GM18873 (cell line): ENCODE measurements at regions not wholly inside any gene's neighbourhood (a gene's known extent, or its start where the extent isn't known, plus 50 kb on each side); places are given as distances from the start of the nearest gene placed in this dataset.

Source experiments
- ATAC-seq: cut with Tn5 transposase; IDR thresholded peaks from one replicate; pipeline ENCODE4 v1.9.1; 2021; ENCODE audit warnings: mild to moderate bottlenecking, moderate library complexity, moderate number of reproducible peaks; ENCODE audit not compliant: unreplicated experiment, low FRiP score

- ATAC-seq: no peak
Observed at GRCh38 chr6:138577151-138577915, 78.0 kb upstream of the NHSL1 start.

GRCh38 chr6:138580040-138580439 lies 80.7 kb upstream of the NHSL1 start:
- no peak for ATAC-seq

- no peak for ATAC-seq
Observed at GRCh38 chr6:138580801-138581200, 81.5 kb upstream of the NHSL1 start.

- ATAC-seq: no peak
Observed at GRCh38 chr6:138582573-138582972, 83.3 kb upstream of the NHSL1 start.

GRCh38 chr6:138586638-138587037 lies 87.3 kb upstream of the NHSL1 start:
- no peak for ATAC-seq

- no peak for ATAC-seq
Observed at GRCh38 chr6:138588805-138589434, 89.6 kb upstream of the NHSL1 start.

- ATAC-seq: no peak
Observed at GRCh38 chr6:138590796-138591709, 91.8 kb upstream of the NHSL1 start.

GRCh38 chr6:138592749-138593123 lies 93.4 kb upstream of the NHSL1 start:
- peak; percentile 49 for ATAC-seq

GRCh38 chr6:138593124-138593877 lies 94.0 kb upstream of the NHSL1 start:
- peak; percentile 82 for ATAC-seq

GRCh38 chr6:138593909-138594757 lies 94.8 kb upstream of the NHSL1 start:
- no peak for ATAC-seq

GRCh38 chr6:138594758-138595140 lies 95.5 kb upstream of the NHSL1 start:
- no peak for ATAC-seq

- ATAC-seq: no peak
Observed at GRCh38 chr6:138596126-138596525, 96.8 kb upstream of the NHSL1 start.

GRCh38 chr6:138596591-138596990 lies 97.3 kb upstream of the NHSL1 start:
- no peak for ATAC-seq

- ATAC-seq: no peak
Observed at GRCh38 chr6:138597336-138597735, 98.0 kb upstream of the NHSL1 start.

- ATAC-seq: no peak
Observed at GRCh38 chr6:138598562-138599173, 99.4 kb upstream of the NHSL1 start.

- no peak for ATAC-seq
Observed at GRCh38 chr6:138600261-138600660, 101.0 kb upstream of the NHSL1 start.

- no peak for ATAC-seq
Observed at GRCh38 chr6:138600726-138601125, 101.4 kb upstream of the NHSL1 start.

- ATAC-seq: no peak
Observed at GRCh38 chr6:138601128-138601527, 101.8 kb upstream of the NHSL1 start.

GRCh38 chr6:138605958-138606357 lies 106.7 kb upstream of the NHSL1 start:
- no peak for ATAC-seq
